HFFc6 (cell line): ENCODE measurements at regions not wholly inside any gene's neighbourhood (a gene's known extent, or its start where the extent isn't known, plus 50 kb on each side); places are given as distances from the start of the nearest gene placed in this dataset.

Experiments used
- DNase-seq: peaks from one replicate; pipeline ENCODE4 v3.0.0-alpha.2; 2018
- H3K27ac Mint-ChIP-seq: 2 replicates; pipeline ENCODE4 v1.8.0; 2020; ENCODE audit warnings: mild to moderate bottlenecking, mixed read lengths
- H3K27me3 Mint-ChIP-seq: 2 replicates; pipeline ENCODE4 v1.8.0; 2021; ENCODE audit warnings: mild to moderate bottlenecking, moderate library complexity, mixed read lengths; ENCODE audit not compliant: insufficient read depth
- H3K36me3 Mint-ChIP-seq: 2 replicates; pipeline ENCODE4 v1.8.0; 2021; ENCODE audit warnings: low read depth, mixed read lengths
- H3K4me1 Mint-ChIP-seq: 2 replicates; pipeline ENCODE4 v1.8.0; 2020; ENCODE audit warnings: low read depth, mixed read lengths
- H3K4me3 Mint-ChIP-seq: 2 replicates; pipeline ENCODE4 v1.8.0; 2020; ENCODE audit warnings: mild to moderate bottlenecking, moderate library complexity, mixed read lengths
- H3K9me3 Mint-ChIP-seq: 2 replicates; pipeline ENCODE4 v1.8.0; 2020; ENCODE audit warnings: mild to moderate bottlenecking, mixed read lengths
- CTCF ChIP-seq: fragments of 200-600 bp; sonication (generic); IDR thresholded peaks from 2 replicates; pipeline ENCODE4 v1.5.0; 2021; ENCODE audit warnings: antibody characterized with exemption, mild to moderate bottlenecking

GRCh38 chr10:91049296-91049987 lies 128.6 kb upstream of the ANKRD1 start:
- Mint-ChIP-seq H3K36me3 (no peaks in the 10 kb centered on the region), H3K9me3 (no peaks in the 10 kb centered on the region), H3K27me3 (peaks cover 17% of the 10 kb centered on the region; the same call in 1 of the 2 replicates), H3K4me3 (no peak overlapping the region), H3K4me1 (peaks cover 18% of the 10 kb centered on the region), H3K27ac (0 out of 2 replicates have a peak overlapping the region, but pooled peaks have one; percentile 6)
- TF ChIP-seq CTCF: no peak
- no peak for DNase-seq

GRCh38 chr10:91049988-91050360 lies 129.1 kb upstream of the ANKRD1 start:
- no peak for DNase-seq
- Mint-ChIP-seq H3K27ac (0 out of 2 replicates have a peak overlapping the region, but pooled peaks have one; percentile 6), H3K4me3 (no peak overlapping the region), H3K9me3 (no peaks in the 10 kb centered on the region), H3K4me1 (peaks cover 22% of the 10 kb centered on the region), H3K27me3 (peaks cover 14% of the 10 kb centered on the region; the same call in 1 of the 2 replicates), H3K36me3 (no peaks in the 10 kb centered on the region)
- TF ChIP-seq CTCF: no peak

GRCh38 chr10:91050371-91051034 lies 129.6 kb upstream of the ANKRD1 start:
- H3K27ac Mint-ChIP-seq: no peak overlapping the region
- DNase-seq: no peak
- no peak for TF ChIP-seq CTCF
- peaks cover 13% of the 10 kb centered on the region; the same call in 1 of the 2 replicates for H3K27me3 Mint-ChIP-seq
- H3K4me3 Mint-ChIP-seq: no peak overlapping the region
- no peaks in the 10 kb centered on the region for H3K36me3 Mint-ChIP-seq
- no peaks in the 10 kb centered on the region for H3K9me3 Mint-ChIP-seq
- H3K4me1 Mint-ChIP-seq: peaks cover 22% of the 10 kb centered on the region

GRCh38 chr10:91051829-91052228 lies 130.9 kb upstream of the ANKRD1 start:
- no peaks in the 10 kb centered on the region for H3K36me3 Mint-ChIP-seq
- H3K27ac Mint-ChIP-seq: no peak overlapping the region
- no peaks in the 10 kb centered on the region for H3K9me3 Mint-ChIP-seq
- peaks cover 22% of the 10 kb centered on the region for H3K4me1 Mint-ChIP-seq
- DNase-seq: no peak
- H3K4me3 Mint-ChIP-seq: no peak overlapping the region
- TF ChIP-seq CTCF: no peak
- H3K27me3 Mint-ChIP-seq: peaks cover 13% of the 10 kb centered on the region; the same call in 1 of the 2 replicates

GRCh38 chr10:91054325-91054724 lies 133.4 kb upstream of the ANKRD1 start:
- Mint-ChIP-seq H3K4me1 (peaks cover 19% of the 10 kb centered on the region), H3K36me3 (no peaks in the 10 kb centered on the region), H3K9me3 (no peaks in the 10 kb centered on the region), H3K27ac (no peak overlapping the region), H3K27me3 (peaks cover 10% of the 10 kb centered on the region; the same call in 1 of the 2 replicates), H3K4me3 (no peak overlapping the region)
- no peak for TF ChIP-seq CTCF
- peak; percentile 16 for DNase-seq
